Esophagus squamous epithelium (tissue), 4 donors: ENCODE measurements at regions not wholly inside any gene's neighbourhood (a gene's known extent, or its start where the extent isn't known, plus 50 kb on each side); places are given as distances from the start of the nearest gene placed in this dataset.

ENCODE experiments used
- POLR2A ChIP-seq, 4 donors: fragments of 450-650 bp; IDR thresholded peaks; one replicate each; pipeline ENCODE4 v1.6.1; 2017; ENCODE audit warnings: antibody characterized with exemption in 4 of 4, mild to moderate bottlenecking in 4 of 4, moderate library complexity in 3 of 4
- TF ChIP-seq, protein P1 (sequence below), 6 experiments: fragments of 450-650 bp in 4 of 6; fragments of 200-600 bp in 2 of 6; sonication (generic) in 2 of 6; IDR thresholded peaks; one replicate each; pipeline ENCODE4 v1.5.1; 2016 to 2019; ENCODE audit warnings: antibody characterized with exemption in 6 of 6, mild to moderate bottlenecking in 4 of 6, moderate library complexity in 4 of 6

DNA sequence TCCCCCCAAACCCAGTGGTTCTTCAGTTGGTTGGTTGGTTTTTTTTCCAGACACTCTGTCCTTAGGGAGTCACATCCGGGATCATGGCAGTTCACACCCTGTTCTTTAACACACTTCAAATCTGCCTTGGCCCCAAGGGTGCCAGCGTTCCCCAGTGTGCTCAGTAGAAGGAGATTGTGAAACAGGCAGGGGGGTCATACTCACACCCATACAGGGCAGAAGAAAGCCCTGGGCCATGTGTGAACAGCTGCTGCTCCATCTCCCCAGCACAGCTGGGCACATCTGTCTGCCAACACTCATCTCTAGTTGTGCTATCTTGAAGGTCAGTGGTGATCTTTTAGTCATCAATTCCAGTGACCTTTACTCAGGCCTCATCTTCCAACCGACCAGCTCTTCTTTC, 64.4 kb upstream of the FUT8 start:
- no peak for TF ChIP-seq POLR2A (IDR thresholded peaks at IDR 0.05)
- TF ChIP-seq, protein P1, sequence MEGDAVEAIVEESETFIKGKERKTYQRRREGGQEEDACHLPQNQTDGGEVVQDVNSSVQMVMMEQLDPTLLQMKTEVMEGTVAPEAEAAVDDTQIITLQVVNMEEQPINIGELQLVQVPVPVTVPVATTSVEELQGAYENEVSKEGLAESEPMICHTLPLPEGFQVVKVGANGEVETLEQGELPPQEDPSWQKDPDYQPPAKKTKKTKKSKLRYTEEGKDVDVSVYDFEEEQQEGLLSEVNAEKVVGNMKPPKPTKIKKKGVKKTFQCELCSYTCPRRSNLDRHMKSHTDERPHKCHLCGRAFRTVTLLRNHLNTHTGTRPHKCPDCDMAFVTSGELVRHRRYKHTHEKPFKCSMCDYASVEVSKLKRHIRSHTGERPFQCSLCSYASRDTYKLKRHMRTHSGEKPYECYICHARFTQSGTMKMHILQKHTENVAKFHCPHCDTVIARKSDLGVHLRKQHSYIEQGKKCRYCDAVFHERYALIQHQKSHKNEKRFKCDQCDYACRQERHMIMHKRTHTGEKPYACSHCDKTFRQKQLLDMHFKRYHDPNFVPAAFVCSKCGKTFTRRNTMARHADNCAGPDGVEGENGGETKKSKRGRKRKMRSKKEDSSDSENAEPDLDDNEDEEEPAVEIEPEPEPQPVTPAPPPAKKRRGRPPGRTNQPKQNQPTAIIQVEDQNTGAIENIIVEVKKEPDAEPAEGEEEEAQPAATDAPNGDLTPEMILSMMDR (IDR thresholded peaks at IDR 0.05): no peak
